ENCODE measurements at regions not wholly inside any gene's neighbourhood (a gene's known extent, or its start where the extent isn't known, plus 50 kb on each side); places are given as distances from the start of the nearest gene placed in this dataset.
A peak's percentile ranks its signal among the peaks of the same experiment; 100 is the strongest.

DNA sequence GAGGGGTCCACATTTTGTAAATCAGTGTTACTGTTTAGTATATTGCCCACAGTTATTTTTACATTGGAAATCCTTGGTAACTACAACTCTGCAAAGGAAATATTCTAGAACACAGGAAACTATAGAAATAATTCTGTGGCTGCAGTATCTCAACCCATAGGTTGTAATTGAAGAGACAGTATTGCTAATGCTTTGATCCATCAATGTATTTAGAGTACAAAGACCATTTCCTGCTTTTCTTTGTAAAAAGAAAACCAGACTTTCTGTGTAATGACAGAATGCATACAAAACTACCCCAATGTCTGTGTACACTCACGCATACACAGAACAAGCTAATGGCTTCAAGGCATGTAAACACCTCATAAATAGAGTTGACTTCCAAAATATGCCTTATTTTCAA lies 622.1 kb upstream of the ARGLU1 start:
- DNase-seq: no peak
- in situ Hi-C loops (cut with MboI; ENCODE audit: low pct_unique_long_range_greater_than_20kb, low sequenced_read_pairs): no loop called here

DNA sequence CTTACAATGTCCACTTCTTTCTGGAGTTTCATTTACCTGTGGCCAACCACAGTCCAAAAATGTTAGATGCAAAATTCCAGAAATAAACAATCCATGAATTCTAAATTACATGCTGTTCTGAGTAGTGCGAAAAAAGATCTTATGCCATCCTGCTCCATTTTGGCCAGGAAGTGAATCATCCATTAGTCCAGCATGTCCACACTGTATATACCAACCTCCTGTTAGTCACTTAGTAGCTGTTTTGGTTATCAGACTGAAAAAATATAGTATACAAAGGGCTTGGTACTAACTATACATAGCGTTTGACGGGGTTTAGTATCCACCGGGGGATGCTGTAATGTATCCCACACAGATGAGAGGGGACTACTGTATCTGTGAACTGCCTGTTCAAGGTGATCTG lies 618.0 kb upstream of the ARGLU1 start:
- DNase-seq: no peak
- in situ Hi-C loops (cut with MboI; ENCODE audit: low pct_unique_long_range_greater_than_20kb, low sequenced_read_pairs): no loop called here

DNA sequence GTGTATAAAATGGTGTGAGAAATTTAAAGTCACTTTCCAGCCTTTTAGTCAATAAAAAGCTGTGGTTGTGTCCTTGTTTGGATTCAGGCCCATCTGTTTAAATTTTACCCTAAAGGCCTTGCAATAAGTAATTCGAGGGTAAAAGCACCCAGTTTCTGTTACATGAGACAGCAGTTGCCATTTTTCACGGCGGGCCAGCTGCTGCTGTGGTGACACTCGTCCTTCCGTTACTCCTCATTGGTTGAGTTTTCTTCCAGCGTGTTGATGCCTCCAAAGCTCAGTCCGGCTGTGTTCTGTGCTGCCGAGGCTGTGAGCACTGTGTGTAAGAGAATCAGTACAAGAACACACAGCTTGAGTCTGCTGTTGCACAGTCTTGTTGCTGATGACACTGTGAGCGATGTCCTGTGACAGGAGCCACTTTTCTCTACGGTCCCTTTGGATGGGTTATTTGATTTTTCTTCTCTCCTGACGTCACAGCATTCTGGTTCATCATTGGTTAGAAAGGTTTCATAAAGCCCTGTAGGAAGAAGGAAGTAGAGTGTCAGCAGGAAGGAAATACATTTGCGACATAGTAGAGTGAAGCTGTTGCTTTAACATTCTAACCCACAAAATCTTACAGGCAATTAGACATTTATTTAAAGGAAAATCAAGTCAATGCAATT lies 602.5 kb upstream of the ARGLU1 start:
- in situ Hi-C loops (cut with MboI; ENCODE audit: low pct_unique_long_range_greater_than_20kb, low sequenced_read_pairs): no loop called here
- DNase-seq: no peak

DNA sequence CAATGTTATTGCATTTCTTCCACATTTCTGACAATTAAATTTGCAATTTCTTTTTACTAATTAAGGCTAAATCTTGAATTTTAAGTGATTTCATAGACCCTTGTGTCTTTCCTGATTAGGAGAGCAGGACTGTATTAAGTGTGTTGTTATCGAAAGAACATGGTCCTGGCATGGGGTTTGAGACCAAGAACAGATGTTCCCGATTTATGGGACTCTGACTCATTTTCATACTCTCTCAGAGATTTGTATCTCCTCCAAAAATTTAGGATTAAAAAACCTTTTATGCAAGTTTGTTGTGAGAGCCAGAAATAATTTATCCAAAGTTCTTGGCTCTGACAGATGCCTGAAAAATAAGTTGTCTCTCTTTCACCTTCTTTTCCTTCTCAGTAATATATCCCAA lies 589.3 kb upstream of the ARGLU1 start:
- in situ Hi-C loops (cut with MboI; ENCODE audit: low pct_unique_long_range_greater_than_20kb, low sequenced_read_pairs): no loop called here
- no peak for DNase-seq

DNA sequence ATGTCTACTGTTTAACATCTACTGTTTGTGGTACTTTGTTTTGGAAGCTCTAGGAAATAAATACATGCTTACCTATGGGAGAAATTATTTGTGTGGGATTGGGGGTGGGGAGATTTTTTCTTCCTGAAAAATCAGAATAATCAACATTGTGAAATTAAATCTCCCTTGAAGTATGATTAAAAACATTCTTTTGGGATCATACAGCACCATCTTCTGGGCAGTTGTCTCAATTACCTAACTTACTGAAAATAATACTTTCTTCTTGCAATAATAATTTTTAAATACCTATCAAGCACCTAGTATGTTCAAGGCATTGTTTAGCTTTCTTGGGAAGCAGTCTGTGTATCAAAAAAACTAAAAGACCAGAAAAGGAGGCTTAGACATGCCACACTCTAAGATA lies 576.5 kb upstream of the ARGLU1 start:
- in situ Hi-C loops (cut with MboI; ENCODE audit: low pct_unique_long_range_greater_than_20kb, low sequenced_read_pairs): no loop called here
- peak; percentile 23 for DNase-seq

DNA sequence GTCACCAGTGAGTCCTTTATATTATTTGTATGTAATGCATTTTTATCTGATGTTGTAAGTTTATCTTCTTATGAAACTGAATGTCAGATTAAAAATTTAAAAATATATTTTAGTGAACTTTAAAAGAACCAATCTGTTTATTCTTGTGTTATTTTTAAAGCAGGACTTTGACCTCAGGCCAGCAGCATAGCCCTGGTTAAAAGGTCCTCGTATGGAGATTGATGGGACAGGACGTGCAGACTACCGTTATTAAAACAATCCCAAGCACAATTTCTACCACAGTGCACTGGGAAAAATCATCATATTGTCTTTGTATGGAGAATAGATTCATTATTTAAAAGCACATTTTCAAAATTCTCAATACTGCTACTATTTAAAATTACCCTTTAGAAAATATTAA lies 573.8 kb upstream of the ARGLU1 start:
- in situ Hi-C loops (cut with MboI; ENCODE audit: low pct_unique_long_range_greater_than_20kb, low sequenced_read_pairs): no loop called here
- no peak for DNase-seq

DNA sequence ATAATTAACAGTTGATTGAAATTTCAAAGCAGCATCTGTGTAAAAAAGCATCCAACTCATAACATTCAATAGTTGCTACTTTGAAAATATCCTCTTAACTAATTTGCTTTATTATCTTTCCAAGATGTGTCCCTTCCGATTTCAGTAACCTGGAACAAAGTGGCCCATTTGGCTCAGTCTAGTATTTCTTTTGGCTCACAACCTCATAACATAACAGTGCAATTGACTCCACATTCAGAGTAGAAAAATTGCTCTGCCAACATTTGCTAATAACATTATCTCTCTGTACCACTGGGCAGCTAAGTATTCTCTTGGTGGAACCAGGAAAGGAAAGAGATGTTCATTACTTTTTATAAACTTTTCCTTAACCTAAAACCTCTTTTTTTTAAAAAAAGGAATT lies 571.1 kb upstream of the ARGLU1 start:
- in situ Hi-C loops (cut with MboI; ENCODE audit: low pct_unique_long_range_greater_than_20kb, low sequenced_read_pairs): no loop called here
- no peak for DNase-seq

DNA sequence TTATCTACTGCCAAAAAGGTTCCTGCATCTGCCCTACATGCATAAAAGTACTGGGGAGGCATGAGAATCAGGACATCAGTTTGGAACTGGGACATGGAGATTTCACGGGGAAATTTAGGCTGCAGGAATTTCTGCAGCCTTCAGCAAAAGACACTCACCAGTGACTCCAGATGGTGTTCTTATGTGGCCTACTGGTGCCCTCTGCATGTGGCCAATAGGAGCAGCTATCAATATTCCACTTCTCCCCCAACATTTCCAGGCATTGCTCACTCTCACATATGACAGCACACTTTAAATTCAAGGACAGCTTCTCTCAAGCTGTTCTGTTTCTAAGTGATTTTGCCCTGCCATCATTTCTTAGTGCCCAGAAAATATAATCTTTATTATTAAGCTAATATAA lies 570.5 kb upstream of the ARGLU1 start:
- in situ Hi-C loops (cut with MboI; ENCODE audit: low pct_unique_long_range_greater_than_20kb, low sequenced_read_pairs): no loop called here
- DNase-seq: no peak

DNA sequence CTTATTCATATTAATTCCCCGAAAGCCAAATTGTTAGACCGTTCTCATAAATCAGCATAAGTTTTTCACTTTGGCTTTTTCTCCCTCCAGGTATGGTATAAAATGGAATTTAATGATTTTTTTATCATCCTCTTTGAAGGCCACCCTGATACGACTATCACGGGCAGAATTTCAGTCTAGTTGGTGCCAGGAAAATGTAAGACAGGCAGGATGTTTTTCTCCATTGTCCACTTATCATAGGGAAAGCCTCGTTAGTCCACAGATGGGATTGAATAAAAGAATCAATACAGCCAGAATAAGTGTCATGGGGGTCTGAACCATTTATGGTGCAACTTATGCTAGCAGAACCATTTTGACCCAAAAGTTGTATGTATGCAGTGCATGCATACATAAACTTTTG lies 566.0 kb upstream of the ARGLU1 start:
- in situ Hi-C loops (cut with MboI; ENCODE audit: low pct_unique_long_range_greater_than_20kb, low sequenced_read_pairs): no loop called here
- no peak for DNase-seq

DNA sequence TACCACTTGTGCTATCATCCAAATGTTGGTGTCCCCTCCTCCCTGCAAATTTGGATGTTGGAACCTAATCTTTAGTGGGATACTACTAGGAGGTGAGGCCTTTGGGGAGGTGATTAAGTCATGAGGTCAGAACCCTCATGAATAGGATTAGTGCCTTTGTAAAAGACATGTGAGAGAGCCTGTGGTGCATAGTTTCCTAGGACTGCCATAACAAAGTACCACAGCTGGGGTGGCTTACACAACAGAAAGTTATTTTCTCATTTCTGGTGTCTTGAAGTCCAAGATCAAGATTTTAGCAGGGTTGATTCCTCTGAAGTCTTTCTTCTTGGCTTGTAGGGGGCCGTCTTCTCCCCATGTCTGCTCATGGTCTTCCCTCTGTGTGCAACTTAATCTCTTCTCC lies 562.6 kb upstream of the ARGLU1 start:
- in situ Hi-C loops (cut with MboI; ENCODE audit: low pct_unique_long_range_greater_than_20kb, low sequenced_read_pairs): no loop called here
- DNase-seq: no peak

DNA sequence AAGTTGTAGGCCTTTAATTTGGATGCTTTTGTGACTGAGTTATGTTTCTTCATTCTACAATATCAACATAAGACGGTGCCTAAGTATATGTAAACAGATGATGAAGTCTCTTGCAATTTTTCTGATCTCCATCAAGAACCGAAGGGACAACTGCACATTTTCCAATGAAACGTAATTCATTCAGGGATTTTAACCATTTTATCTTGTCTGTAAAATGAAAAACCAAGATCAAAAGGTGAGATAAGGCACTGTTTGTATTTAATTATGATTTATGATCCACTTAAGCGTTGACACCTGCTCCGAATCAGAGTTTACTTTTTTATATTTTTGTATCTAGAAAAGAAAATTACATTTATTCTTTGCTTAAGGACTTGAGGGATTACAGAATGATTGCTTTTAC lies 556.8 kb upstream of the ARGLU1 start:
- in situ Hi-C loops (cut with MboI; ENCODE audit: low pct_unique_long_range_greater_than_20kb, low sequenced_read_pairs): no loop called here
- DNase-seq: no peak

DNA sequence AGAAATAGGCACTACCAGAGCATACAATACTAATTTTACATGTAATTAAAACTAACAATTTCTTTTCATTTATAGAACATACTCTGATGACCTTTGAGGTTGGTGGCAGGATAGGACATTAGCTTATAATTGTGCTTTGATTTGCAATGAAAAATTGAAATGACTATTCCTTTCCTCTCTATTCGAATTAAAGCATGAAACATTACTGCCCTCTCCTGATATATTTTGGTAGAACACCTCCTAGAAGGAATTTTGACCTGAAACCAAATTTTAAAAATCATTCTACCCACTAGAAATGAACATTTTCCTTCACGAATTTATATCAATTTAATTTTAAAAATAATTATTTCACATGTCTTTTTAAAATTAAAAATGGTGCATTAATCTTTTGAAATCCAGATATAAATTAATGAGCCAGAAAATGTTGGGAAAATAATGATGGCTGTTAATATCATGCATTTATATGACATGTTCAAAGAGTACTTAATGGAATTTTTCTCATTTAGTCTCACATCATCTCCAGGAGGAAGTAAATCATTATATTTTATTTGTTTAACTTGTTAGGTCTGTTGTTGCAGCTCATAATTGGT lies 556.3 kb upstream of the ARGLU1 start:
- in situ Hi-C loops (cut with MboI; ENCODE audit: low pct_unique_long_range_greater_than_20kb, low sequenced_read_pairs): no loop called here
- DNase-seq: peak; percentile 62

DNA sequence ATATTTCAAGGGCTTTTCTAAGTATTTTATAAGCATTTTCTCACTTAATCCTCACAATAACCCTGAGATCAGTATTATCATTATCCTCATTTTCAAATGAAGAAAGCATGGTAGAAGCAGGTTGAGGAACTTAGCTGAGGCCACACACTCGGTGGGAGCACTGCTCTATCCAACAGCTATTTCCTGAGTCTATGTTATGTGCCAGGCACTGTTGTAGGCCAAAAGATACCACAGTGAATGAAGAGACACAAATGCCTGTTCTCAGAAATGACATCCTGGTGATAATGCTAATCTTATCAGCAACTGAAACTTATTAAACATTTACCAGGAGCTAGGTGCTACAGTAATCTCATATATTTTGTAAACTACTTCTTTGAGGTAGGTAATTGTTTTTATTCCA lies 553.9 kb upstream of the ARGLU1 start:
- DNase-seq: no peak
- in situ Hi-C loops (cut with MboI; ENCODE audit: low pct_unique_long_range_greater_than_20kb, low sequenced_read_pairs): no loop called here

DNA sequence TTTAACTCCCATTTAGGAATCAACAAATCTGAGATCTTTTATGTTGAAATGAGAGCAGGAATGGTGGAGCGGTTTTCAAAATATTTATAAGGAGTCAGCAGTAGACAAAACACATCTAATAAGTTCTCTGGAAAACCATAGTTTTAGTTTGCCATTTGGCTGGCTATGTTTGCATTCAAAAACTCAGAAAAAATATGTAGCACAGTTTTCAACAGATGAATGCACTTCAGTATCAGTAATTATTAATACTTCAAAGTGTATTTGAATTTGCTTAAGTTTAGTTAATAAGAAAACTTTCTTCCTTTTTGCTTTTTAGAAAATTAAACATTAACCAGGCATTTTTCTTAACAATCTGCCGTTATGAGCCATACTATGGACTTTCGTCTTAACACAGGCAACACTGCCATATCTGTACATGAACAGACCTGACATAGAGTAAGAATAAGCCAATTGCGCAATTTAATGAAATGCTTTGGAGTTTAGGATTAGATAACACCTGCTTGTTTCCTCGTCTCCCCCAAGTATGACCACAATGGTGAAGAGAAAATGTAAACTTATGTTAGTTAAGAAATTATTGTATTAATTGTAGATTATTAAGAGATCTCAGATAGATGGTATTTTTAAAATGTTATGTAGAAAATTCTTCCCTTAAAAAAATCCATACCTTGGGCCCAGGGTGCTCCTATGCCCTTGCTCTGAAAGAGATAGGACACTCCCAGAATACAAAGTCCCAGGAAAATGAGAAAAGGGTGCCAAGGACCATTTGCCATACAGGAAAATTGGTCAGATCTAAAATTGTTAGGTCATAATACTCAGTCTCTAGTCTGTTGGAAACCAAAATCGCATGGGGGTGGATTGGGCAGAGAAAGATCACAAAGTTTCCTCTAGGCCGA lies 552.3 kb upstream of the ARGLU1 start:
- in situ Hi-C loops (cut with MboI; ENCODE audit: low pct_unique_long_range_greater_than_20kb, low sequenced_read_pairs): no loop called here
- no peak for DNase-seq

DNA sequence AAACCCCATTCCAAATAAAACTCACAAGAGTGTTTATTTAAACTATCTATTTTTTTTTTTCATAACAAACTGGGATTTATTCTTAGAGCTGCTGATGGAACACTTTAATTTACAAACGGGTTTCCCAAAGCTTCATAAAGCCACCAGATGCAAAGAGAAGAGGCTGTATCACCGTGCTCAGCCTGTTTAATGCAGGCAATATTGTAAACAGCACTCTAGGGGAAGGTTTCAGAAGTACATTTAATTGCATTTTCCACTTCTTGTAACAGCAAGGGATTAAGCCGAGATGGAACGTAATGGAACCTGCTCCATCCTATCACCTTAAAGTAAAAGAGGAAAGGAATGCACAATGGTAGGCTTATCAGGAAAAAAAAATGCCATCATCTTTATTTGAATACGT lies 550.6 kb upstream of the ARGLU1 start:
- in situ Hi-C loops (cut with MboI; ENCODE audit: low pct_unique_long_range_greater_than_20kb, low sequenced_read_pairs): no loop called here
- no peak for DNase-seq

DNA sequence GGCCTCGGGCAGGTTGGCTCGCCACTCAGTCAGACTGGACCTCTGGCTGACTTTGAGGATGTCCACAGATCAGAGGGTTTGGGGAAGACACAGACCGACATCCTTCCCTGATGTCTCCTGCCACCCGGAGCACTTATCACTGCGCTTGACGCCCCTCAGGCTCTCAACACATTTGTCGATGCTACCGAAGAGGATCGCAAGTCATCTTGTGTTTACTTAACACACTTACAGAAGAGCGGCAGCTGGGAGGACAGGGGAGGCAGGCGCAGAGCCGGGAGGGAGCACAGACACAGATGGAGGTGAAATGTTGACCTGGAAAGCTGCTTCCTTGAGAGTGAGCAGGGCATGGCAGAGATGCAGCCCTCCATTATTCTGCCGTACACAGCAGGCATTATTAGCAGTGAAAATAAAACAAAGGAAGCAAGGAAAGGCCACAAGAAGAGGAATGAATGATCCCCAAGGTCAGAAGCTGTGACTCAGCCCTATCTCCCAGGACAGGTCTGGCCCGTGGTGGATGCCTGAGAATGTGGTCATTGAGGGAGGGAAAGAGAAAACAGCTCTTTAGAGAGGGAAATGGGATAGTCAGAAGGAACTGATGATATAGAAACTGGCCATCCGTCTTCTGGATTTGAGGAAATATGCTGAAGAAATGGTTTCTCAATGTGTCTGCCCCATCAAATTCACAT lies 549.5 kb upstream of the ARGLU1 start:
- no peak for DNase-seq

DNA sequence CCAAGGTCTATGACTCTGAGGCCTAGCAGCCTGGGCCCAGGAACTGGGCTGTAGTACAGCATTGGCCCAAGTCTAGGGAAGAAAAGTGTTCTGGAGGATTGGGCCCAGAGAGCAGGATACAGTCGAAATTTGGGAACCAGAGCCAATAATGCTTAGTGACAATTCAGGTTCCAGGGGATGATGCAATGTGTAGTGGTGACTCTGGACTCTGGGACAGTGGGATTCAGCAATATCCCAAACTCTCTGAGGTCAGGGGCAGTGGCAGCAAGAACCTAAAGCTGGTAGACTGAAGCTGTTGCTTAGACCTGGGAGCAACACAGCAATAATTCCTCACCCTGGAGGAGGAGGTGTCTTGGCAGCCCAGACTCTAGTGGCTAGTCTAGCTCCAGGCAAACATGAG lies 545.5 kb upstream of the ARGLU1 start:
- in situ Hi-C loops (cut with MboI; ENCODE audit: low pct_unique_long_range_greater_than_20kb, low sequenced_read_pairs): no loop called here
- DNase-seq: no peak

More for the DNA sequence above, 549.5 kb upstream of the ARGLU1 start:
- in situ Hi-C loops (cut with MboI; ENCODE audit: low pct_unique_long_range_greater_than_20kb, low sequenced_read_pairs): no loop called here

DNA sequence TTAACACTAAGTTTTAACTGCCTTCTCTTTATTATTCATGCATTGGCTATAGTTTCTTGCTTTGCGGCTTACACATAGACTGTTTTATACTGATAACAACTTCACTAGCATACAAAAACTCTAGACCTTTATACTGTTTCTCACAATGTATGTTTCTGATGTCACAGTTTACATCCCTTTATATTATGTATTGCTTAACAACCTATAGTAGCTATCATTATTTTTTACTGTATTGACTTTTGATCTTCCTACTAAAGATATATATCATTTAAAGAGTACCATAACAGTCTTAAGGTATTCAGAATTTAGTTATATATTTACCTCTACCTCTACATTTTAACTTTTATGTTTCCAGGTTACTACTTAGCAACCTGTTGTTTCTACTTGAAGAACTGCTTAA lies 543.3 kb upstream of the ARGLU1 start:
- no peak for DNase-seq
- in situ Hi-C loops (cut with MboI; ENCODE audit: low pct_unique_long_range_greater_than_20kb, low sequenced_read_pairs): no loop called here

DNA sequence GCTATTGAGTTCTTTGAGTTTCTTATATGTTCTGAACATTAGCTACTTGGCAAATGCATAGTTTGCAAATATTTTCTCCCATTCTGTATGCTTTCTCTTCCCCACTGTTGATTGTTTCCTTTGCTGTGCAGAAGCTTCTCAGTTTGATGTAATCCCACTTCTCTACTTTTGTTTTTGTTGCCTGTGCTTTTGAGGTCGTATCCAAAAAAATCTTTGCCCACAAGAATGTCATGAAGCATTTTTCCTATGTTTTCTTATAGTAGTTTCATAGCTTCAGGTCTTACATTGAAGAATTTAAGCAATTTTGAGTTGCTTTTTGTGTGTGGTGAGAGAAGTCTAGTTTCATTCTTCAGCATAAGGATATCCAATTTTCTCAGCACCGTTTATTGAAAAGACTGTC lies 536.7 kb upstream of the ARGLU1 start:
- in situ Hi-C loops (cut with MboI; ENCODE audit: low pct_unique_long_range_greater_than_20kb, low sequenced_read_pairs): no loop called here

DNA sequence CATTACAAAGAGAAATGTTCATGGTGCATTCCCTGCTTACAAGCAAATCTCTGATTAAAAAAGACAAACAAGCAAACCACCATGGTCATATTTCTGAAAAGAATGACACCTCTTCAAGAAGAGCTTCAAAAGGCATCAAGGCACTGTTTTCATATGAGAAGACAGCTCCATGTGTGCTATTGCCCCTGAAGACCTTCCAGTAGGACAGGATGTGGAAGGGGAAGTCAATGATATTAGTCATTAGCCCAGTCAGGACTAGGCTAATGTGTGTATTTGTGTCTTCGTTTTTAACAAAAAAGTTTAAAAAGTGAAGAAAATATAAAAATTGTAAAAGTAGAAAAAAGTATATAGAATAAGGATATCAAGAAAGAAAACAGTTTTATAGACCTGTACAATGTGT lies 534.7 kb upstream of the ARGLU1 start:
- in situ Hi-C loops (cut with MboI; ENCODE audit: low pct_unique_long_range_greater_than_20kb, low sequenced_read_pairs): no loop called here
- DNase-seq: no peak

More for the DNA sequence above, 536.7 kb upstream of the ARGLU1 start:
- no peak for DNase-seq

All from KBM-7 (cell line).